GM13977 (cell line): ENCODE measurements at regions not wholly inside any gene's neighbourhood (a gene's known extent, or its start where the extent isn't known, plus 50 kb on each side); places are given as distances from the start of the nearest gene placed in this dataset.

ENCODE experiments used
- DNase-seq: peaks from one replicate; pipeline ENCODE4 v3.0.0; 2012; ENCODE audit warnings: low spot score
- CTCF ChIP-seq: IDR thresholded peaks from 2 replicates; pipeline ENCODE4 v1.5.1; 2012; ENCODE audit warnings: mild to moderate bottlenecking, control low read depth; ENCODE audit not compliant: insufficient read depth; ENCODE audit errors: extremely low read depth, missing control alignments
- in situ Hi-C: fragments of 300-500 bp; cut with MboI; formaldehyde crosslinking; loops from one replicate; pipeline ENCODE4 v1.12.0; 2022; ENCODE audit warnings: low sequenced_read_pairs, low pct_unique_long_range_greater_than_20kb, mixed read lengths, inconsistent platforms; ENCODE audit not compliant: unreplicated experiment

GRCh38 chr18:75477900-75478299 is 50.4 kb upstream of the SMIM21 start:
- no peak for DNase-seq
- in situ Hi-C loops, result no loop called here
- no peak for TF ChIP-seq CTCF
